ENCODE measurements at regions not wholly inside any gene's neighbourhood (a gene's known extent, or its start where the extent isn't known, plus 50 kb on each side); places are given as distances from the start of the nearest gene placed in this dataset.

DNA sequence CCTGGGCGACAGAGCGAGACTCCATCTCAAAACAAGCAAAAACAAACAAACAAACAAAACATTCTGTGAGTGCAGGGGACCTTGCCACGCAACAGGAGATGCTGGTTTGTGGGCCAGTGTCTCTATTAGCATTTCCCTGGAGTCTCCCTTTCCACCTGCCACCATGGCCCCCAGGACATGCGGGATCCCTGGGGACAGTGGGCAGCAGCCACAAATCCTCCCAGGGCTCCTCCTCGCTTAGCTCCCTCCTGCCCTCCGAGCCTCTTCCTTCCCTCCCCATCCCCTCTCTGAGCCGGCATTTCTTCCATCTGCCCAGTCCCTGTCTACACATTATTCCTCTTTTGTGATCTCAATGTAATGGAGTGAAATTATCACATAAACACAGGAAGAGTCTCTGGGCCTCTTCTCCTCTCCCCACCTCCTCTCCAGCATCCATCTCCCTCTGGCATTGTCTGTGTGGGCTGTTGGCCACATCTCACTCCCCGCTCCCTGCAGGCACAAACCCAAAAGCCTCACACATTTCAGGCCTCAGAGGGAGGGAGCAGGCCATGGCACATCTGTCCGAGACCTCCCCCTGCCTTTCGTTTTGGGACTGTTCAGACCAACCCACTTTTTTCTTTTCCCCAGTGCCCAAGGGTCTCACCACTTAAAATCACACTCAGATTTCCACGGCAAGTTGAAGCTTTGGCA is 144.3 kb downstream of the MIS18A start:
- no peak for DNase-seq (ENCODE audit: low read depth in 2 of 2)

DNA sequence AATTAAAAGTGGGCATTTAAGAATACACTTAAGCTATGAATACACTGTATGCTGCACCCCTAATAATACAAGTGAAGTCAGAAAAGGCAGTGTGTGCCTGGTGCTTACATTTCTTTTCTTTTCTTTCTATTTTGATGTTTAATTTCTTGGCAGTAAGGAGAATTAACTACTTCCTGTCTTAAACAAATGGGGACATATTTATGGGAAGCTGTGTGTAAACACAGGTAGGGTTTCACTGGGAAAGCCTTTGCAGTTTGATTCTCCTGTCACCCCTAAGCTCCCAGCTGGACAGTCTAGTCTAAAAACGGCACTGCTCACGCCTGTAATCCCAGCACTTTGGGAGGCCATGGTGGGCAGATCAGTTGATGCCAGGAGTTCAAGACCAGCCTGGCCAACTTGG is 146.0 kb downstream of the MIS18A start:
- no peak for DNase-seq (ENCODE audit: low read depth in 2 of 2)

DNA sequence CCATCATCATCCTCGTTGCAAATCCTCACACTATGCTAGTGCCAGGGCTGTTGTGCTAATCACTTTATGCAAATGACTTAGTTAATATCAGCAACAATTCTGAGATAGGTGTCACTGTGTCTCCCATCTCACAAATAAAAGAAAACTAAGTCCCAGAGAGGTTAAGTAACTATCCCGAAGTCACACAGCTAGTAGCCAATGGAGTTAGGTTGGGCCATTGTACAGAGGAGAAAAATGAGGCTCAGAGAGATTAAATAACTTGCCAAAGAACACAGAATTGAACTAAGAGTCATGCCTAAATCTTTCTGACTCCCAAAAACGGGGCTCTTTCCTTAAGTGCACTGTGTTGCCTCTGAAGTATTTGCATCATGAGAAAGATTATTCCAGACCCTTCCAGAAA is 146.4 kb downstream of the MIS18A start:
- no peak for DNase-seq (ENCODE audit: low read depth in 2 of 2)

DNA sequence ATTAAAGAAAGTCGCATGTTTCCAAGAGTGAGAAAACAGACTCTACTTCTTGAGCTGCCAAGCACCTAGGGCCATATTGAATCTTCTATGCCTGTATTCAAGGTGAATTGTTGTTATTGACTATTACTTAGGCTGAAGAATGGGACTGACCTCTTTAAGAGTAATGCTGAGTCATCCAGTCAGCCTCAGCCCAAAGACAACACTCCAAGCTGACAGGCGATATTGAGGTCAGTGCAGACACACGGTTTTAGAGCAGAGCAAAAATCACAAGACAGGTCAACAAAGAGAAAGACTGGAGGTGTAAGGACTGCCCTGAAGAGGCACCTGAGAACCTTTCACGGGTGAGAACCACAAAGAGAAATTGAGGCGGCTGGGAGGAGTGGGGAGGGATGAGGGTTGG is 146.9 kb downstream of the MIS18A start:
- DNase-seq (ENCODE audit: low read depth in 2 of 2): no peak

DNA sequence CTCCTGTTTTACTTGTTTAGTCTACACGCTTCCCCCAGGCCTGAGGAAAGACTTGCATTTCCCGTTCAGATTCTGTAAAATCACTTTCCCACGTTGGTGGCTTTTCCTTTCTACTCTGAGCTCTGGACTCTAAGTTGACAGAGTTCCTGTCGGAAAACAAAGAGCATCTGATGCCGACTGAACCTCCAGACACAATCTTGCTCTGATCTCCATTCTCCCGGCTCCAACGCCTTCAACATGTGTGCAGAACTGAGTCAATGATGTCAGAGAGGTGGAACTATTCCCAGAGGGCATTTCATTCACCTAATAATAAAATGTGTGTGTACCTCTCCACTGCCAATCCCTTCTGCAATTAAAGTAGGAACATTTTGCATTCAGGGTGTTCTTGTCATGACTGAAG is 147.7 kb downstream of the MIS18A start:
- DNase-seq (ENCODE audit: low read depth in 2 of 2): no peak

DNA sequence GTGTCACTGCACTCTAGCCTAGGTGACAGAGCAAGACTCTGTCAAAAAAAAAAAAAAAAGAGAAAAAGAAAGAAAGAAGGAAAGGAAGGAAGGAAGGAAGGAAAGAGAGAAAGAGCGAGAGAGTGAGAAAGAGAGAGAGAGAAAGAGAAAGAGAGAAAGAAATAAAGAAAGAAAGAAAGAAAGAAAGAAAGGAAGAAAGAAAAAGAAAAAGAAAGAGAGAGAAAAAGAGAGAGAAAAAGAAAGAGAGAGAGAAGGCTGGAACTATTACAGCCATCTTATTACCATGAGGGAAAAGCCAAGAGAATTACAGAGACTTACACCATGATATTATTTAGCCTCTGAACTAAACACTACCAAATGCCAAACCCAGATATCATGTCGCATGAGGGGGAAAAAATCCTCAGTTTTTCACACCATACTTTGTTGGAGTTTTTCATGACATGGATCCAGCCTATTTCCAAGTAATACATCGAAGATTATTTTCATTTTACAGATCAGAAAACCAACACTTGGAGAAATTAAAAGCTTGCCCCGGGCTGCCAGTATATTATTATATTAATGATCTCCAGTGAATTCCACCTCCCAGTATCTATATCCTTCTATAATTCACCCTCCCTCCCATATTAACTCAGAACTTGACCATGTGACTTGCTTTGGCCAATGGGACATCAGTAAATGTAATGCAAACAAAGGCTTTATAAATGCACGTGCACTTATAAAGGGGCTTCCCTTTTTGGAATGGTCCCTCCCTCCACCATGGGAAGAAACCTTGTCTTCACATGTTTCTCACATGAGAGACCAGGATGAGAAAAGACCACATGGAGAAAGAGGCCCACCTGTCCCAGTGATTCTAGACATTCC is 148.6 kb downstream of the MIS18A start:
- no peak for DNase-seq (ENCODE audit: low read depth in 2 of 2)

DNA sequence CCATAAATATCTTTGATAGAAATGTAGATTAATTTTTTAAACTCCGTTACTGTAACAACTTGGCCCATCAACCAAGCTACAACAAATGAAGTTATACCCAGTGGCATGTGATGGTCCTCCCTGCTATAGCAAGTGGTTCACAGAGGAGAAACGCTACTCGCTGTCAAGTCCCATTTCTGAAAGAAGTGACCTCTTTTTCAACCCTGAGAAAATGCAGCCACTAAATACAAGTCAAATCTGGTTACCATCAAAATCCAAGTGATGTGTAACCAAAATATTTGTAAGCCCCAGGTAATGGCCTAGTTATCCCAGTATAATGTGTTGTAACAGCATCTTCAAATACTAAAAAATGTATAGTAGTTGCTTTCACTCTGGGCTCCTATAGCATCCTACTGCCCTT is 151.8 kb downstream of the MIS18A start:
- no peak for DNase-seq (ENCODE audit: low read depth in 2 of 2)

DNA sequence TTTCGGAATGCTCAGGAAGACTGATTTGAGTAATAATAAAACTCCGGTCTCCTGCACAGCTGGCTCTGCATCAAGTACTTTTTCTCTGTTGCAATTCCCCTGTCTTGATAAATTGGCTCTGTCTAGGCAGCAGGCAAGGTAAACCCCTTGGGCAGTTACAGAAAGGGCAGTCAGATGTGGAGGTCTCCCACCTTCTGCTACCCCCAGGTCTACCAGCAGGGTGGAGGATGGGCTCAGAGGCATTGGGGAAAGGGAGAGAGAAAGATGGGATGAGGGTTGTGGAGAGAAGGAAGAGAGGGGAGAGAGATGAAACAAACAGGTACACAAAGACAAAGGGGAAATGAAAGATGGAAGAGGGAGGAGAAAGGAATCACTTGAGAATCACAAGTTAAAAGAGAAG is 156.8 kb downstream of the MIS18A start:
- DNase-seq (ENCODE audit: low read depth in 2 of 2): no peak

DNA sequence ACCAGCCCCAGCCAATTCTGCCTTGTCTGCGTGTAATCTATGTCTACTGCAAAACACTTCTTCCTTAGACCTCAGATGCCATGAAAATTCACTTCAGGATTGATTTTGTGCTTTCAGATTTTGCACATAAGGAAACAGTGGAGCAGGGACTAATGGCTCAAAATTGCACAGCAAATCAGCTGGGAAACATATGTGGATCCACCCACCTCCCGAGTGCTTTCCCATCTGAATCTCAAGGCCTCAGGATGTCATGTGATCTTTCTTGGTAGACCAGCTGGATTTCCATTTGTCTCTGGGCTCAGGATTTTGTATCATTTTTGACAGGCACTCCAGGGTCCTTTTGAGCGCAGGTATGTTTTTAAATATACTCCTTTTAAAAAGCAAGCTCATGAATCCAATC is 158.6 kb downstream of the MIS18A start:
- DNase-seq (ENCODE audit: low read depth in 2 of 2): no peak

DNA sequence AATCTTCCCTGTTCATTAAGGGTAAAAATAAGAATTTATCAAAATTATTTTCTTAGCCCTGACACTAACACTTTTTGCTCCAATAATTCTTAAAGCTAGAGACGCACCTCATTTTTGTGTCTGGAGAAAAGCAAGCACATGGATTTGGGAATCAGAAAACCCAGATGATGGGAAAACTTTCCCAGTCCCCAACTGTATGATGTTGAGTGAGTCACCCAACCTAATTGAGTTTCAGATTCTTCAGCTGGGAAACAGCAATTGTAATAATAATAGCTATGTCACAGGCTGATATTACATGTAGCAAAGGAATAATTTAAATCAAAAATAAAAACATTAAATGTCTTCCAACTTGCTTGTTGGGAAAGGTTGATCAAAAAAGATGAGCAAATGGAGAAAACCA is 159.0 kb downstream of the MIS18A start:
- DNase-seq (ENCODE audit: low read depth in 2 of 2): no peak

DNA sequence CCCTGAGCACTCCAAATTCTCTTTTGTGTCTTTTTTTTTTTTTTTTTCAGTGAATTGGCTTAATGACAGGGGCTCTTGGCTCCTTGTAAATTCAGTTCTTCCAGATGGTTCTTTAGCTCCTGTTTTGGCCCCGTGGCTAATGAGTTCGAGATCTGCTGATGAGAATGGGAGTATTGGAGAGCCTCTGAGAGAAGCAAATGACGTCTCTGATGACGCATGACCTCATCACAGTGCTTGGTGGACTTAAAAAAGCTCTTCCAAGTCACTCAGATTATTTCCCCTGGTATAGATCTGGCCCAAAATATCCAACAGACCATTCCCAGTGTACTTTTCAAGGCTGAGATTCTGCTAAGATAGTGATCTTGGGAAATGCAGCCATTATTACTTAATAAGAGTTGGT is 159.5 kb downstream of the MIS18A start:
- DNase-seq (ENCODE audit: low read depth in 2 of 2): no peak

DNA sequence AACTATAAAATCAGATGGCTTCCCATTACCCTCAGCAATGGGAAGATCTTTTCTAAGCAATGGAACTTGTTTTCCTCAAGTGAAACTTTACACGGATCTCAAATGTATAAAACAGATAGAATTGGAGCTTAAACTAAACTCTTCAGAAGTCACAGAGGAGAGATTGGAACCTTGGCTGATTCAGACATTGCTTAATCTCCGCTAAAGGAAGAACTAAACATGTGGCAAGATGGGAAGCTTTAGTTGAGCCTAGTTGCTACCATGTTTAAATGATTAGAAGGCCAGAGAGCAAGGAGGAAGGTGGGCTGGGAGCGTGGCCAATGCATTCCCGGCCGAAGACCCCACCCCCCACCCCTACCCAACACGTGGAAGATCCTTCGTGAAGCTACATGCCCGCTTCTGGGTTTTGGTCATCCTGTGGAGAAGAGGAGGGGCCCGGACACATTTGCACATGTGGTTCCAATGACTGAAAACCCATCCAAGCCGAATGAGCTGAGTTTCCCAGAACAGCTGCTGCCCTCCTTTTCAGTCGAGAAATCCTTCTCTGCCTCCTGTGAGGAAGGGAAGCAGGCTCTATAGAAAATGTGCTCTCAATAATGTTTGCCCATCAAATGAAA is 164.3 kb downstream of the MIS18A start:
- no peak for DNase-seq (ENCODE audit: low read depth in 2 of 2)

DNA sequence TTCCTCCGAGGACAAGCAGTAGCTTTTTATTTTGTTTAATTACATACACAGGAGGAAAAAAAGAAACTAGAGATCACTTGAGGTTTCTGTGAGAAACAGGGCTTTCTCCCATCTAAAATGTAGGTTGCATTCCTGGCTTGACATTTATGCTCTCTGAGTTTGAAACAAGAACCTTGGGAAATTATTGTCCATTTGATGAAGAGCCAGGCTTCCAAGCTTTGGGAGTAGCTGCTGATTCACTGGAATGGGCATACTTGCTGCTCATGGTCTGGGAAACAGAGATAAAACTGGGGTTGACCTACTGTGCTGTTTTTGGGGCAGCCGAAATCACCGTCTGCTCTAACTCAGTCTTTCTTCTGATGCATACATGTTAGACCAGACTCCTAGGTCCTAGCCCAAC is 165.4 kb downstream of the MIS18A start:
- DNase-seq (ENCODE audit: low read depth in 2 of 2): no peak

DNA sequence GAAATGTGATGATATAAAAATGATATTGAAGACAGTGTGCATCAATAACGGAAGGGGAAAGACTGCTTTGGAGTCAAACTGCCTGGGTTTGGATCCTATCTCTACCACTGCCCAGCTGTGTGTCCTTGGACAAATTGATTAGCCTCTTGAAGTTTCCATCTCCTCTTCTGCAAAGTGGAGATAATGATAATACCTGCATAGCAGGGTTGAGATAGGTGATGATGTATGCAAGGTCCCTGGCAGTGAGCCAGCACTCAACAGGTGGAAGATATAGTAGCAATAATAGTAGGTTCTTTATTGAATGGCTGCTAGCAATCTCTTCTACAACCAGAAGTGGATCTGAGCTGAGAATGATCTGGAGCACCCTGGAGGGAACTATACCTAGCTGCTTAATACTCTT is 166.7 kb downstream of the MIS18A start:
- DNase-seq (ENCODE audit: low read depth in 2 of 2): no peak

DNA sequence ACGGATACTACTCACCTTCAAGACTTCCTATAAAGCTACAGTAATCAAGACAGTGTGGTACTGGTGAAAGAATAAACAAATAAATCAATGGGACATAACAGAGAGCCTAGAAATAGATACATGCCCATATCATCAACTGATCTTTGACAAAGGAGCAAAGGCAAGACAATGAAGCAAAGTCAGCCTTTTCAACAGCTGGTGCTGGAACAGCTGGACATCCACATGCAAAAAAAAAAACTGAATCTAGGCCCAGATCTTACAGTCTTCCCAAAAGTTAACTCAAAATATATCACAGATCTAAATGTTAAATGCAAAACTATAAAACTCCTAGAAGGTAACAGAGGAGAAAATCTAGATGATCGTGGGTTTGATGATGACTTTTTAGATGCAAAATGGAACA is 170.3 kb downstream of the MIS18A start:
- DNase-seq (ENCODE audit: low read depth in 2 of 2): no peak

DNA sequence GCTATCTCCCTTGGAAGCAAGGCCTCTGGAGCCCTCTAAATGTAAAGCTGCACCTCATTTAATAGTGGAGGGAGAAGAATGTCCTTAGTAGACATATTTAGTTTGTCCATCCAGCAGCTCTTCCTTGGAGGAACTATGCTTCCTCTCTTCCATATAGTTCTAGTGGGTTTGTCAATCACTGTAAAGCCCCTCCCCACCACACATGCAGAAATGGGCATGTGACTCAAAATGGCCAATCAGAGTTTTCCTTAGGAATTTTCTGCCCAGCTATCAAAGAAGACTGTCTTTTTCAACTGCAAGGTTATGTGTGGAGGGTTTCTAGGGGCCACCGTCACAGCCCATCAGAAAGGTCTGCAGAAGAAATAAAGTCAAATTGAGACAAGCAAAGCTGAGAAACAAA is 175.5 kb downstream of the MIS18A start:
- no peak for DNase-seq (ENCODE audit: low read depth in 2 of 2)

DNA sequence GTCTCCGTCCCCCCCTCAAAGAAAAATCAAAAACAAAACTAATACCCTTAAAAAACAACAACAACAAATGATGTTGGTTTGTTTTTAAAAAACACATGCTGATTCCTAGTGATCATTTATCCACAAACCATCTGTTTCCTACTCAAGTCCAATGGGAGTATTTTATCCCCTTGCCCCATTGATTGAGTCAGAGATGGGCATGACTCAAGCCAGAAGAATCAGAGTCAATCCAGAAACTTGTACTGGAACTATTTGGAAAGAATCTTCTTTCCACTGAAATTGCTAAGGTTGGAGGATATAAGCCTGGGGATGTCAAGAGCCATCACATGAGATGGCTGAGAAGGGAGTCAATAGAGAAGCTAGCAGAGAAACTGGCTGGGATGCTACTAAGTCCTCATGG is 176.4 kb downstream of the MIS18A start:
- no peak for DNase-seq (ENCODE audit: low read depth in 2 of 2)

DNA sequence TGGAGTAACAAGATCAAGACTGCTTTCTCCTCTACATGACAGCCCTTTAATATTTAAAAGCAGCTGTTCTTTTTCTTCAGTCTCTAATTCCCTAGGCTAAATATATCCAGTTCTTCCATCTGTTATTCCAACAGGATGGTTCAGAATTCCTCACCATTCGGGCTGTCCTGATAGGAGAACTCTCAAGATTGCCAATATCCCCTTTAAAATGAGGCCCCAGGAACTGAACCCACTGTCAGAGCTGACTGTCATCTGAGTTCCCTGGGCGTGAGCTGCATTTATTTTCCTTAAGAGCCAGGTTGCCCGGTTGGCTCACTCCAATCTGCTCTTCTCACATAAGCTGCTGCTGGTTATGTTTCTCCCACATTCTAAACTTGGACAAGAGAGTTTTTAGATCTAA is 177.6 kb downstream of the MIS18A start:
- DNase-seq (ENCODE audit: low read depth in 2 of 2): no peak

DNA sequence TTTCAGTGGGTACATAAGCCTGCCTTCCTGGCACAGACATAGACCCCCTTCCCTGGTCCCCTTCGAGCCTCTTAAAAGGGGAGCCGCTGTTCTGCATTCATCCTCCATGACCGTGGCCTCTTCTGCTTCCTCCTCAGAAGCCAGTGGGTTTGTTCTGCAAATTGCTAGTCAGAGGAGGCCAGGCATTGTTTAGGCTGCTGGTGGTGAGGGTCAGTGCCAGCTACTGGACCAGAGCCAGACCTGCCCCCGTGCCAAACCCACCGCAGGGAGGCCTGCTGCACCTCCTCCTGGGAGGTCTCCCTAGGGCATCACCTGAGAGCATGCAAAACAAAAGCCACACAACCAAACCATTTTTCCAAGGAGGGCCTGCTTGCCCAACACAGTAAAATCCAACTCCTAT is 178.4 kb downstream of the MIS18A start:
- no peak for DNase-seq (ENCODE audit: low read depth in 2 of 2)

DNA sequence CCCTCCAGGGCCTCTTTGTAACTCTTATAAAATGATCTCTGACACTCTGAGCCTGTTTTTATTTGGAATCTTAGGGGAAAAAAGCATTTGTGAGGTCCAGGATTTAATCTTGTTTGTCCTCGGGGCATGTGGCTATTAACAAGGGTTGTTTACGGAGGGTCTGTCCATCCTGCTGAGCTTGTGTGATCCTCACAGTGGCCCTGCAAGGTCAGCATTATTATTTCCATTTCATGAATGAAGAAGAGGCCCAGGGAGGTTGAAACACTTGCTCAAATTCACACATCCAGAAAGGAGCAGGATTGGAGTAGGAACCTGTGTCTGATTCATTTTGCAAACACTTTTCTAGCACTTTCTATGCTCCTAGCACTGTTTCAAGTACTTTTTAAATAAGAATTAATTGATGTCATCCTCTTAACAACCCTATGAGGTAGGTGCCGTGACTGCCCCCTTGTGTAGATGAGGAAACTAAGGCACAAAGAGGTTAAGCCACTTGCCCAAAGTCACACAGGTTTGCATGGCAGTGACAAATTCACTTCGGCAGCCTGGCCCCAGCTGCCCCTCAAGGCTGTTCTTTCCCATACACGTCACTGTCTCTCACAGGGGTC is 178.9 kb downstream of the MIS18A start:
- DNase-seq (ENCODE audit: low read depth in 2 of 2): no peak

DNA sequence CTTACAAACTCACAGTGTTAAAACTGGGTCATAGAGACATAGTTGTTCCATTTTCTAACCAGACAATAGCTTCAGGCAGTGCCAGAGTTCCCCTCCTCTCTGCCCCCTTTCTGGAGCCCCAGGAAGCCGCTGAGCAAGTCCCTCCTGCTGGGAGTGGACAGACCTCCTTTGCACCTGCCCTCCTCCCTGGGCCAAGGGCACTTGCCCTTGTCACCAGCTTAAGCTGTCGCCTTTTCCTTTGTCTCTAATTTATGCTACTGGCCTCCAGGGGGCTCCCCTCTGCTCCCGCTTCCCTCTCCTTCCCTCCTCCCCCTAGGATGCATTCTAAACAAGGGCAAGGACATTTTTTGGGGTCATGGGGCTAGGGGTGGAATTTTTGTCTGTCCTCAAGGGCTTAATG is 182.4 kb downstream of the MIS18A start:
- peak in 1 of 2 experiments; percentile 5 for DNase-seq (ENCODE audit: low read depth in 2 of 2)

DNA sequence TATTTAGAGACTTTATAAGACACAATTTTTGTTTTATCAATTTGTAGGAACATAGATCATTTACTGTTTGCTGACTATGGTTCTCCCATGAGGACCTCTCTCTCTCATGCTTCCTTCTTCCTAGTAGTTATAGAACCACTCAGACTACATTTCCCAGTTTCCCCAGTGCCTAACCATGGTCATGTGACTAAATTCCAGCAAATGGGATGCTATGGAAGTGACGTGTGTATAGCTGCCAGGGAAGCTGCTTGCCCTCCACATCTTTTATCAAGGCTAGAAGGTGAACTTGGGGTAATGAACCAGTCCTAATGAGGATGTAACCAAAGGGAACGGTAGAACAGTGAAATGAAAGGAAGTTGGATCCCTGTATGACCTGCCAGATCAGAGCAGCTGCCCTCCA is 184.0 kb downstream of the MIS18A start:
- no peak for DNase-seq (ENCODE audit: low read depth in 2 of 2)

Data from stimulated activated CD4-positive, alpha-beta T cell treated with anti-CD3 and anti-CD28 coated beads, Interleukin-12 subunit alpha, Interleukin-12 subunit beta, amount 100 ng/mL, for 24 hours (primary cell).